Stimulated activated CD8-positive, alpha-beta memory T cell treated with anti-CD3 and anti-CD28 coated beads, Interleukin-4, amount 100 ng/mL, for 1 hour (primary cell): ENCODE measurements at regions not wholly inside any gene's neighbourhood (a gene's known extent, or its start where the extent isn't known, plus 50 kb on each side); places are given as distances from the start of the nearest gene placed in this dataset.

Experiments
- DNase-seq, 2 donors: peaks; one replicate each; pipeline ENCODE4 v3.0.0-alpha.2; 2020; ENCODE audit warnings: low read depth in 2 of 2, low spot score in 1 of 2

DNA sequence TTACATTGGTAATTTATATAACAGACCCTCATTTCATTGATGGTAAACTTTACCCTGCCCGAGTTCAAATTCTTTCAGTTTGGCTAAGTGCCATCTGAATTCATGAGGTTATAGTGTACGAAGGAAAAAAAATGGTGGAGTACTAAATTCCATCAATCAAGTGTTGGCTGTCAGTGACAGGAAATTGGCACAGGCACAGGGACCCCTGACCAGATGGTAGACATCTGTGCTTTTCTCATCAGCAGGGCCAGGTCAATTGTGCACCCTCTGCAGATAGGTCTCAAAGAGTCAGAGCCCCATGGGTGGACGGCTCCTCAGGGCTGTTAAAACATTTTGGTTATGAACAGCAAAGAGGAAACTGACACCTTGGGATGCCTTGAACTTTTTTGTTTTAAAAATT is 439.2 kb downstream of the SETBP1 start:
- no peak for DNase-seq

GRCh38 chr18:45121146-45121545 is 440.5 kb downstream of the SETBP1 start:
- no peak for DNase-seq

DNA sequence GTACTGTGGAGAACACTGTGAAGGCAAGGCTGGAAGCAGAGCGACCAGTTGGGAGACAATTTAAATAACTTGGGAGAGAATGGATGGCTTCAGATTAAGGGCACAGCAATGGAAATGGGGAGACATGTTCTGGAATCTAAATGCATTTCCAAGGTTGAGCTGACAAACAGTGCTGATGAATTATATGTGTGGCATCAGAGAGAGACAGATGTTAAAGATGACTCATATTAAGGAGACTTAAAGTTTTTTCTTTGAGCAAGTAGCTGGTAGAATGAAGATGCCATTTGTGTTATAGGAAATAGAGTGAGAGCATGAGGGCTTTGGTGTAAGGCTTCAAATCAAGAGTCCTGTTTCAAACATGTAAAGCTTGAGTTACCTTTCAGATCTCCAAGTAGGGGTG is 441.8 kb downstream of the SETBP1 start:
- DNase-seq = no peak

GRCh38 chr18:45127405-45127804 is 446.7 kb downstream of the SETBP1 start:
- DNase-seq = no peak

DNA sequence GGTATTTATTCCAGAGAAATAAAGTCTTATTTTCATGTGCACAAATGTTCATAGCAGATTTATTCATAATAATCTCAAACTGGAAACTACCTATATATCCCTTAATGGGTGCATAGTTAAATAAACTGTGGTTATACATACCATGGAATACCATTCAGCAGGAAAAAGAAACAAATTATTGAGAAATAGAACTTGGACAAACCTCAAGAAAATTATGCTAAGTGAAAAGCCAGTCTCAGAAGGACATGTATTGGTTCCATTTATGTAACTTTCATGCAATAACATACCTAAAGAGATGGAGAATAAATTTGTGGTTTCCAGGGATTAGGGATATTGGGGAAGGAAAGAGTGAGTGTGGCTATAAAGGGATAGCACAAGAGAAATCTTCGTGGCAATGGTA is 452.6 kb downstream of the SETBP1 start:
- DNase-seq = no peak

DNA sequence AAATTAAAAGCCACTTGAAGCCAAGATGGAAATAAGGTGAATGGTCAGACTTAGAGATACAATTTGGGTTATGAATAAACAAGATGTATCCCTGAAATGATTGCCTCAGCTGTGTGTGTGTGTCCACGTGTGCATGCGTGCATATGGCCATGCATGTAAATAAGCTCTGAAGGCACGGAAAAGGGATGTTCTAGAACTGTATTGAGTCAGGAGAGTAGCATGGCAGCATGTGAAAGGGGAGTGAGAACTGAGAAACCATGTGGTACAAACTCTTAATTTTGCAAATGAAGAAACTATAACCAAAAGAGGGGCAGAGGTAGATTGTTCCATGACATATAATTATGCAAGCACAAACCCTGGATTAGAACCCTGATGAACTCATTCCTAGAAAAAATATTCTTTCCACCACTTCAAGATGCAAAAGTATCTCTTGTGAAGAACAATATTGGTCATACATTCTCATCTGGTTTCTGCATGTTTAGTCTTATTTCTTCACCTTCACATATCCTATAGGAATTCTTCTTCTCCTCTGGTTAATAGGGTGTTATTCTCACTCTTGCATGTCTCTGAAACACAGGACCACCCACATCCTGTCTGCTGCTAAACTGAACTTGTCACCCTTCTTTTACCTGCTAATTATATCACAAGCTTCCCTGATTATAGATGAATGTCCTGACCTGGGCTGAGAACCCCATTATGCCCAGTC is 455.8 kb downstream of the SETBP1 start:
- DNase-seq = no peak

DNA sequence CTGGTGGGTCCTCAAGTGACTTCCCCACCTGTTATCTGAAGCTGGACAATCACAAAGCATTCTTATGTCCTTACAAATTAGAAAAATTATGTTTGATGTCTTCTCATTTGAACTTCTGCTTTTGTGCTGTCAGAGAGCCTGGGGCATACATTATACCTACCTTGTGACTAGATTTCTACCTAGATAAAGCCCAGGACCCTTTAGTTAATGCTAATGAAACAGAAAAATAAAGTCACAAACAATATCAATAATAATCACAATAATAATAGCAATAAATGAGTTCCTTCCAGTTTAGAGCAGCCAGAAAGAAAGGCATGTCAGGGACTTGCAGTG is 456.4 kb downstream of the SETBP1 start:
- no peak for DNase-seq

- no peak for DNase-seq
These were observed 458.8 kb downstream of the SETBP1 start for GRCh38 chr18:45139478-45139877.

- DNase-seq = no peak
These were observed 462.2 kb downstream of the SETBP1 start for GRCh38 chr18:45142868-45143267.

DNA sequence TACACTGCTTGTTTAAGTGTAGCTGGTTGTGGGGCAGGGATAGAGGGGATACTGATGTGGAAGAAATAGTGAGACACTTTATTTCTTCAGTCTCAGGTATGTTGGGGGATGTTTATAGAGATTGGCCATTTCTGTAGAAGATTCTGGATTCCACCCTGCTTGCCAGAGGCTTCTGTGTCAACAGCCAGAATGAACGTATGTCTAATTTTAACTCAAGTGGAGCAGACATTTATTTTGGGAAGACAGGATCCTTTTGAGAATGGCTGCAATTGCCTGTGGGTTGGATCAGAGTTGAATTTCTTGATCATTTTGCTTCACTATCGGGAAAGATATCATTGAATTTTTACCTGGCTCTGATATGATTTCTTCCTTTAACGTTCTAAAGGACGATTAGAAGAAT is 465.6 kb upstream of the SLC14A2 start:
- no peak for DNase-seq

DNA sequence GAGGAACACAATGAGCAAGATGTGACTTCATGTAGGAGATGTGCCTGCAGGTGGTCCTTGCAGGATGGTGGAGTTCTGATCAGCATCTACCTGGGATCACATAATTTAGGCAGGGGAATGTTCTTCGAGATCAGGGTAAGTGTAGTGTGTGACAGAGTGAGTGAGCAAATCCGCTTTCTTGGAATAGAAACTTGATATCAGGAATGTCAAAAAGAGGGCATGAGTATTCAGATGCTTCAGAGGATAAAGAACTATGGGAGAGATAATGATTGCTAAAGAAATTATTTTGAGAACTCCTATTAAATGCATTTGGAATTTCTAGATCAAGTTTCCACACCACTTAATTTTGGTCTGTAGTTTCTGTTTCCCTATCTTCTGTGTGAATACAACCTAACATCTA is 463.6 kb upstream of the SLC14A2 start:
- no peak for DNase-seq

DNA sequence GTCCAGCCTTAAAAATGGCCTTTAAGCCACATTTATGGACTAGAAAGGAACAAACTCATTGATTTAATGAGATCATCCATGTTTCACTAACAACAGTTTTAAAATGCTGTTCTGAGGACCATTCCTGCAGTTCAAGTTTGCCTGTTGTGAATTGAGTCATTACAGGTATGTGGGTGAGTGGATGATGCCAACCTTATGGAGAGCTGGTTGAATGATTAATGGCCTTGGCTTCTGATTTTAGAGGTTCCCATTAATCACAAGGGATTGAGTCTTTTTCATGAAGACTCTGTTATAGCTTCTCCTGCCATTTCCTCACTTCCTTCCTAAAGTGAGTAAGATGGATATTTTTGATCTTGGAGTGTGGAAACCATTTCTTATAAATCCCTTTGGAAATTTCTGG is 459.8 kb upstream of the SLC14A2 start:
- DNase-seq = no peak

- DNase-seq = no peak
These were observed 458.3 kb upstream of the SLC14A2 start for GRCh38 chr18:45156946-45157345.

- no peak for DNase-seq
These were observed 457.7 kb upstream of the SLC14A2 start for GRCh38 chr18:45157576-45157975.

DNA sequence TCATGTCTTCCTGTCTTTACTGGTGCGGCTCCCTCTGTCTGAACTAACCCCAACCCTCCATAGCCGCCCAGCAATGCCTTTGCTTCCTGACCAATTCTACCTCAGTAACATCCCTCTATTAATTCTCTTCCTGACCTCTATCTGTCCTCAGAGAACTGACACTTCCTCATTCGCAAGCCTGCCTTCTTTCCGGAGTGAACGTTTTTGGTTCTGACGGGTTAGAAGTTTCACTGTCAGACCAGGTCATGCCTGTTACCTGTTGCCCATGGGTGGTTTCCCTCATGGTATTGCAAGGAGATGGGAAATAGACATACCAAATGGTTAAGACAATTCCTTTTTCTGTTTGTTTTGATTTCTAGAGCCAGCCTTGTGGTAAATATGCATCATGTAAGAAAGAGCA is 453.4 kb upstream of the SLC14A2 start:
- DNase-seq = no peak

- no peak for DNase-seq
These were observed 451.4 kb upstream of the SLC14A2 start for GRCh38 chr18:45163871-45164270.

- no peak for DNase-seq
These were observed 450.7 kb upstream of the SLC14A2 start for GRCh38 chr18:45164551-45164950.

GRCh38 chr18:45165176-45165713 is 450.0 kb upstream of the SLC14A2 start:
- no peak for DNase-seq

- no peak for DNase-seq
These were observed 449.4 kb upstream of the SLC14A2 start for GRCh38 chr18:45165871-45166270.

- DNase-seq = no peak
These were observed 448.9 kb upstream of the SLC14A2 start for GRCh38 chr18:45166341-45166835.

- no peak for DNase-seq
These were observed 448.3 kb upstream of the SLC14A2 start for GRCh38 chr18:45166836-45167551.

DNA sequence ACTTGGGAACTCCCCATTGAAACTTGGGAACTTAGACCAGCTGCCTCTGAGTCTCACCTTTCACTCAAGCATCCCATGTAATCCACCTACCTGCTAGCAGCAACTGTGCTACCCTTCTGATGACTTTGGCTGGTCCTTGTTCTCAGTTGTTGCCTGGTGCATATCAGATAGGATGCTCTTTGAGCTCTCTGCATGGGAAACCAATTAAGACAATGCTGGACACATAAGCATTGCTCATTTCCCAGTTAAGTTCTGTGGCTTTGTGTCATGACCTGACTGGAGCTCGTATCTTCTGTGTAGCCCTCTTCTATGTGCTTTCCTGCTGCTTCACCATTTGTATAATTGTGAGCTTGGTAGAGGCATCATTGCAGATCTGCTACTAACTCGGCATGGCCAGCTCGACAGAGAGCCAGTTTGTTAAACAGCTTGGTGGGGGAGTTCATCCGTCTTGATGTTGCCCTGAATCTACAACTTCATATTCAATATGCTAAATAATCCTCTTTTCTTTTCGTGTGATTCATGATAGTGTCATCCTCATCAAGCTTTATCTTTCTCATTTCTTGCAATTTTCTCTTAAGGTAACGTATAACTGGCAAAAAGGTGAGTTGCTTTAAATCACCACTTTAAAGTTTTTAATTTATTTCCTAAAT is 447.5 kb upstream of the SLC14A2 start:
- no peak for DNase-seq
